Pancreas (tissue), 10 donors: ENCODE measurements at regions not wholly inside any gene's neighbourhood (a gene's known extent, or its start where the extent isn't known, plus 50 kb on each side); places are given as distances from the start of the nearest gene placed in this dataset.

Experiments
- ATAC-seq, 4 donors: fragments of 200-7000 bp; cut with Tn5 transposase; one replicate each; pipeline versions ENCODE4 v1.8.0 to v1.9.1; 2020; ENCODE audit warnings: mild to moderate bottlenecking in 4 of 4, moderate library complexity in 4 of 4
- DNase-seq, 6 donors: peaks; one replicate each; pipeline ENCODE4 v3.0.0-alpha.2; 2020
- FAIRE-seq: peaks from 2 replicates; lab custom pipeline; 2012; peaks lifted over from hg19 to GRCh38; lab: Jason Lieb, UNC
- H3K27ac ChIP-seq, 4 donors: fragments of 200-600 bp; sonication (generic); 1 replicate in 3 of 4; 2 replicates in 1 of 4; pipeline versions ENCODE4 v1.5.0 to v1.8.0; 2020
- H3K27me3 ChIP-seq, 4 donors: fragments of 200-600 bp; one replicate each; pipeline ENCODE4 v1.8.0; 2021
- H3K36me3 ChIP-seq, 3 donors: fragments of 200-600 bp; sonication (generic) in 1 of 3; one replicate each; pipeline versions ENCODE4 v1.5.0 to v1.8.0; 2020 to 2021
- H3K4me1 ChIP-seq, 3 donors: fragments of 200-600 bp; one replicate each; pipeline ENCODE4 v1.8.0; 2021
- H3K4me3 ChIP-seq, 4 donors: fragments of 200-600 bp; sonication (generic) in 2 of 4; one replicate each; pipeline versions ENCODE4 v1.5.0 to v1.8.0; 2020 to 2021
- H3K9me3 ChIP-seq, 4 donors: fragments of 200-600 bp; one replicate each; pipeline ENCODE4 v1.8.0; 2021
- WGBS, 2 donors: extraction: QIAGEN DNeasy Blood & Tissue Kit; methylation state at CpG; one replicate each; pipeline ENCODE4 v1.1.7; 2013; 5-methylcytosine and 5-hydroxymethylcytosine counted together
- intact Hi-C, 3 donors: fragments of 100-400 bp; cut with DNase I; formaldehyde crosslinking; loops; one replicate each; pipeline versions ENCODE4 v1.11.1 to v1.14.2; 2022
- TF ChIP-seq, protein P1 (sequence below), 4 donors: fragments of 200-600 bp; sonication (generic) in 3 of 4; IDR thresholded peaks; one replicate each; pipeline versions ENCODE4 v1.5.0 to v1.8.0; 2021; ENCODE audit warnings: antibody characterized with exemption in 4 of 4
- donor health status: healthy with polysubstance abuse.
- donor health status: DM: no; HTN: no; CAD: no; lungs with moderate emphysema.
- donor health status: DM: no; HTN: no; CAD: no.
- donor health status: control.
- donor health status: control.
- donor health status: Bipolar disorder and iron deficiency.
- donor health status: DM: yes; HTN: yes; CAD: no.
- donor health status: DM: no; HTN: no; CAD: no.
- donor health status: DM: no; HTN: no; CAD: no.
- donor health status: DM: yes; HTN: yes; CAD: no.

DNA sequence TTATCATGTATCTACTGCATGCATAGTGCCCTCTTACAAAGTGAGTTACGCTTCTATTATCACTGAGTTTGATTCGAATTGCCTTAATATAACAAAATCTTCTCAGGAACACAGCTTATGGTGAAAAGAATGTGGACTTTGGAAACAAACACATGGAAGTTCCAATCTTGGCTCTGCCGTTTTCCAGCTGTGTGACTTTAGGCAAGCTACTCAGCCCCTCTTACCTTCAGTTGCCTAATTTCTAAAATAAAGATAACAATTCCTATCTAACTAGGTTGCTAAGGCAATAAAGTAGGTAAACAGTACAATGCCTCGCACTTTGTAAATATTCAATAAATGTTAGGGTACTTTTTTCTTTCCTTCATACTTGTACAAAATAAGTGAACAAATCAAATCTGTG, 104.0 kb upstream of the GRIA3 start:
- Histone ChIP-seq H3K36me3 (no peaks in the 10 kb centered on the region), H3K27ac (no peak overlapping the region), H3K4me3 (no peak overlapping the region), H3K4me1 (no peaks in the 10 kb centered on the region), H3K9me3 (no peaks in the 10 kb centered on the region), H3K27me3 (no peaks in the 10 kb centered on the region)
- DNase-seq (no peak), ATAC-seq (peak in 1 of 4 donors; percentile 50), FAIRE-seq (no peak)
- intact Hi-C loops: no loop called here
- 22 to 31% methylated on average over 4 of the region's 4 CpGs for WGBS, 2 donors
- TF ChIP-seq, protein P1, sequence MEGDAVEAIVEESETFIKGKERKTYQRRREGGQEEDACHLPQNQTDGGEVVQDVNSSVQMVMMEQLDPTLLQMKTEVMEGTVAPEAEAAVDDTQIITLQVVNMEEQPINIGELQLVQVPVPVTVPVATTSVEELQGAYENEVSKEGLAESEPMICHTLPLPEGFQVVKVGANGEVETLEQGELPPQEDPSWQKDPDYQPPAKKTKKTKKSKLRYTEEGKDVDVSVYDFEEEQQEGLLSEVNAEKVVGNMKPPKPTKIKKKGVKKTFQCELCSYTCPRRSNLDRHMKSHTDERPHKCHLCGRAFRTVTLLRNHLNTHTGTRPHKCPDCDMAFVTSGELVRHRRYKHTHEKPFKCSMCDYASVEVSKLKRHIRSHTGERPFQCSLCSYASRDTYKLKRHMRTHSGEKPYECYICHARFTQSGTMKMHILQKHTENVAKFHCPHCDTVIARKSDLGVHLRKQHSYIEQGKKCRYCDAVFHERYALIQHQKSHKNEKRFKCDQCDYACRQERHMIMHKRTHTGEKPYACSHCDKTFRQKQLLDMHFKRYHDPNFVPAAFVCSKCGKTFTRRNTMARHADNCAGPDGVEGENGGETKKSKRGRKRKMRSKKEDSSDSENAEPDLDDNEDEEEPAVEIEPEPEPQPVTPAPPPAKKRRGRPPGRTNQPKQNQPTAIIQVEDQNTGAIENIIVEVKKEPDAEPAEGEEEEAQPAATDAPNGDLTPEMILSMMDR (IDR thresholded peaks at IDR 0.05): no peak

DNA sequence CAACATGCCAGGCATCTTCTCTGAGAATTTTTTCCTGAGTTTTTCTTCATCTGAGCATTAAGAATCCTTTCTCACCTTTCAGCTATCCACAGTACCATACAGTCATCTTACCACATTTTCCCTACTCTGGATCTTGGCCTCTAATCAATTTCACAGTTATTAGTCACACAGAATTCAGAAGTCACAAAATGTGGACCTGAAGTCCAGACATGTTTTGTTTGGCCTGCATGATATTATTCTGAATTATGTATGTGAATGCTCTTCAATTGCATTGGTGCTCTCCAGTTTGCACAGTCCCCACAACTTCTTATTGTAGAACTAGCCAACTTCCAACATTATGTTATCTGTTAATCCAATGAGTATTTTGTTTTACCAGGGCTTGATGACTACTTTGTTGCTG, 102.3 kb upstream of the GRIA3 start:
- H3K27ac ChIP-seq: no peak overlapping the region
- H3K4me1 ChIP-seq: no peaks in the 10 kb centered on the region
- intact Hi-C loops: no loop called here
- no peaks in the 10 kb centered on the region for H3K27me3 ChIP-seq
- DNase-seq (no peak), FAIRE-seq (no peak), ATAC-seq (no peak)
- no peak overlapping the region for H3K4me3 ChIP-seq
- TF ChIP-seq, protein P1 (IDR thresholded peaks at IDR 0.05): no peak
- no peaks in the 10 kb centered on the region for H3K9me3 ChIP-seq
- H3K36me3 ChIP-seq: no peaks in the 10 kb centered on the region

DNA sequence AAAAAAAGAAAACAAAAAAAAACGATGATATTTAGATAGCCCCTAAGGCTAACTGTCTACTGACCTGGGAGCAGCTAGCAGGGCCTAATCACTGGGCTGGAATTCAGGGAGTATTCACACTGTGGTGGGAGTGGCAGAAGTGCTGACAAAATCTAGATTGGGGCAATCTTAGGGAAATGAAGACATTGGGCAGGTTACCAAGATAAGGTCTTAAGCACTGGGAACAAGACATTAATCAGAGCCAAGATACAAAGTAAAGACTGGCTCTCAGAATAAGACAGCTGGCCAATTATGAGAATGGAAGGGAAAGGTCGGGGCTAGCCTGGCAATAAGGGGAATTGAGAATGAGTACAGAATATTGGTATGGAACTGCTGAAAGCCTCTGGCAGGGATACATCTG, 100.2 kb upstream of the GRIA3 start:
- FAIRE-seq (no peak), ATAC-seq (no peak), DNase-seq (no peak)
- intact Hi-C loops: no loop called here
- 32 to 56% methylated on average over 2 of the region's 2 CpGs for WGBS, 2 donors
- Histone ChIP-seq H3K27me3 (peaks cover 0 to 2% (median 0%) of the 10 kb centered on the region in 4 donors), H3K4me3 (no peak overlapping the region), H3K9me3 (no peaks in the 10 kb centered on the region), H3K36me3 (no peaks in the 10 kb centered on the region), H3K27ac (no peak overlapping the region), H3K4me1 (no peaks in the 10 kb centered on the region)
- TF ChIP-seq, protein P1 (IDR thresholded peaks at IDR 0.05): no peak

DNA sequence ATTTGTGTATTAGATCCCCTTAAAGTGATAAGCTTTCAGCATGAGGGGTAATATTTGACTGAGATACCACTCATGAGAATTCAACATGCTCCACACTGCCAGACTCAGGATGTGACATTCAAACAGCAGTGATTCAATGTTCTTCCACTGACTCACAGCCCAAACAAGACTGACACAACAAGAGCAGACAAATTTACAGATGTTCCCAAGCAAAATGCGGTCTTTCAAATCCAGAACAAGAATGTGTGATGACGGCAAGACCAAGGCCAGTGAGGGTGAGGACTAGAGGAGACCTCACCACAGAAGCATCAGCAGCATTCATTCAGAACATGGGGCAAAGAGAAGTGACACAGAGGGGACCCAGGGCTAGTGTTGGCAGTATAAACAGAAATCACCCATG, 99.3 kb upstream of the GRIA3 start:
- no peak for FAIRE-seq
- 71 to 89% methylated on average over 2 of the region's 2 CpGs for WGBS, 2 donors

DNA sequence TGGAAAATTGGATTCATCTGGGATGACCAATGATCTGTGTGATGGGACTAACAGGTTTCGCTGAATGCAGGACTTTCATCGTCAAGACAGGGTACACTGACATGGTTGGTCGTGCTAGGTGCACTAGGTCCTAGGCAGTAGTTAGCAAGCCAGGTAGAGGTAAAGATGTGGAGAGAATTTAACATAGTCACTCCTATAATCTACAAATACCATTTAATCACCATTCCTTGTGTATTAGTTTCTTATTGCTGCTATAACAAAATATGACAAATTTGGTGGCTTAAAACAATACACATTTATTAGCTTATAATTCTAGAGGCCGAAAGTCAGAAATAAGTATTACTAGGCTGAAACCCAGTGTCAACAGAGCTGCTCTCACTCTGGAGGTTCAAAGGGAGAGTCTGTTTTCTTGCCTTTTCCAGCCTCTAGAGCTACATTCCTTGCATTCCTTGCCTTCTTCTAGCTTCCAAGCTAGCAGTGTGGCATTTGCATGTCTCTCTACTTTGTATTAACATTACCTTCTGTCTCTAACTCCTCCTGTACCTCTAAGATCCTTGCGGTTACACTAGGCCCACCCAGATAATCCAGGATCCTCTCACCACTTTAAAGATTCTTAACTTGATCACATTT, 98.7 kb upstream of the GRIA3 start:
- TF ChIP-seq, protein P1 (IDR thresholded peaks at IDR 0.05): no peak
- Histone ChIP-seq H3K9me3 (no peaks in the 10 kb centered on the region), H3K36me3 (no peaks in the 10 kb centered on the region), H3K4me3 (no peak overlapping the region), H3K27me3 (peaks cover 0 to 6% (median 0%) of the 10 kb centered on the region in 4 donors), H3K27ac (no peak overlapping the region), H3K4me1 (no peaks in the 10 kb centered on the region)
- intact Hi-C loops: no loop called here
- FAIRE-seq (no peak), DNase-seq (no peak), ATAC-seq (no peak)
- WGBS, 2 donors: 75 to 87% methylated on average over 5 of the region's 5 CpGs

More for the DNA sequence above, 99.3 kb upstream of the GRIA3 start:
- Histone ChIP-seq H3K4me1 (no peaks in the 10 kb centered on the region), H3K27ac (no peak overlapping the region), H3K4me3 (no peak overlapping the region), H3K27me3 (peaks cover 0 to 6% (median 0%) of the 10 kb centered on the region in 4 donors), H3K9me3 (no peaks in the 10 kb centered on the region), H3K36me3 (no peaks in the 10 kb centered on the region)
- TF ChIP-seq, protein P1 (IDR thresholded peaks at IDR 0.05): no peak
- intact Hi-C loops: no loop called here
- no peak for ATAC-seq
- DNase-seq: no peak
